Stimulated activated CD4-positive, alpha-beta T cell treated with anti-CD3 and anti-CD28 coated beads, Interleukin-12 subunit alpha, Interleukin-12 subunit beta, amount 100 ng/mL, for 4 hours (primary cell): ENCODE measurements at regions not wholly inside any gene's neighbourhood (a gene's known extent, or its start where the extent isn't known, plus 50 kb on each side); places are given as distances from the start of the nearest gene placed in this dataset.
"Not testable (repeated sequence)": the region's sequence is repeated elsewhere in the genome, so short reads cannot be mapped to it uniquely, and the experiment has no call there.

Experiments used
- DNase-seq: peaks from one replicate; pipeline ENCODE4 v3.0.0-alpha.2; 2020

GRCh38 chr14:106304271-106304670, 777.9 kb downstream of the TMEM121 start:
- no peak for DNase-seq

GRCh38 chr14:106308839-106309389, 782.5 kb downstream of the TMEM121 start:
- DNase-seq, result peak; percentile 73

DNA sequence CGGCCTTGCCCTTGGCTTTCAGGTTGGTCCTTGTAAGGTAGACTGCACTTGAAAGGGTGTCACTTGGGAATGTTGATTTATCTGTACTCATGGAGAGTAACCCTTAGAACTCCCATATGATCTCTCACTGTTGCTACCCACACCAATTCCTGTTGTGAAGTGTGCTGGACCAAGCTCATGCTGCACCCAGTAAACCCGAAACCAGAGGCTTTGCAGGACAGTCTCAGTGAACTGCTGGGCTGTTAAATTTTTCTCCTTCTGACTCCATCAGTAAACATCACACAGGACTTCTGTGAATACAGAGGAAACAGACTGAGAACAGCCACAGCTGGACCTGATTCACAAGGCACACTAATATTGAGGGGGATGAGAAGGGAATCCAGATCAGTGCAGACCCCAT, 783.0 kb downstream of the TMEM121 start:
- no peak for DNase-seq

DNA sequence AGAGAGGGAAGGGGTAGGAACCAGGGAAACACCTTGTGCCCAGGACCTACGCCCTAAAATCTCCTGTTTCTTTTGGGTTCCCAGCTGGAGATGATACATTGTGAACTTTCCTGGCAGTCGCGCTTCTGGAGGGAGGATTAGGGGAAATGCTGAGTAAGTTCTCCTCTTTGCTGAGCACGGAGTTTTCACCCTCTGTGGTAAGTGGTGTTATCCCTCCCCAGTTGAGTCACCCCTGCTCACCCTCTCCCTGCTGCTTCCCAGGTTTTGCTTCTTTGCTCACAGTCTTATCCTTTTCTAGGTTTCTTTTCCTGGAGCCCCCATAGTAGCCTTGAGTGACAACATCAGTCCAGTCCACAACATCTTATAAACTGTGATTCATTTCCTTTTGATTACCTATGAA, 789.1 kb downstream of the TMEM121 start:
- no peak for DNase-seq

- no peak for DNase-seq
Measured at GRCh38 chr14:106317593-106317992, 791.2 kb downstream of the TMEM121 start.

GRCh38 chr14:106318700-106319099, 792.3 kb downstream of the TMEM121 start:
- DNase-seq, result peak; percentile 31

GRCh38 chr14:106323970-106324369, 797.6 kb downstream of the TMEM121 start:
- peak; percentile 31 for DNase-seq

GRCh38 chr14:106327234-106327633, 800.9 kb downstream of the TMEM121 start:
- DNase-seq, result no peak

DNA sequence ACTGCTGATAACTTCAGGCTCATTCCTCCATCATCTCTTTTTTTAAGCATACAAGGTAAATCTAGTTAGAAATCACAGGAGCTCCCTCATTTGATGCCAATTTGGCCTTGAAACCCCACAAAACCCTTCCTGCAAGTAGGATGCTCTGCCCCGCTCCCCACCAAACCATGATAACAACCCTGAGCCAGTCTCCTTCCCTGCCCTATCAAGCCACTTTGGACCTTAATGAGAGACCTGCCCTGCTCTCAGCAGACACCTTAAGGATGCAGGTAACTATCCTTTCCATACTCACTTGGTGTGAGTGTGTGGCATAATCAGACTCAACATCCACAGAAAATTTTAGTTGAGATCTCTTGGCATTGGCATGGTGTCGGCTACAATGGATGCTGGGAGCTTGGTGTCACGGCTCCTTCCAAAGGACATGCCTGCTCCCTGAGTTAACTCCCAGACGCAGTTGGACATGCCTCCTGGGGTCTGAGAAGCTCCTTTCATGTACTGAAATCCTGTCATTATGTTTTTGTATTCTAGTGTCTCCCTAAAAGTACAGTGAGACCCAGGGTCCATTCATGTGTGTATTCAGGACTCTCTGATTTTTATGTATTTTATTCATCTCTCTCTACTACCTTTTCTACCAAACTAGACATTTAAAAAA, 801.4 kb downstream of the TMEM121 start:
- not testable (repeated sequence) for DNase-seq

- DNase-seq, result not testable (repeated sequence)
Measured at GRCh38 chr14:106329243-106329642, 802.9 kb downstream of the TMEM121 start.

DNA sequence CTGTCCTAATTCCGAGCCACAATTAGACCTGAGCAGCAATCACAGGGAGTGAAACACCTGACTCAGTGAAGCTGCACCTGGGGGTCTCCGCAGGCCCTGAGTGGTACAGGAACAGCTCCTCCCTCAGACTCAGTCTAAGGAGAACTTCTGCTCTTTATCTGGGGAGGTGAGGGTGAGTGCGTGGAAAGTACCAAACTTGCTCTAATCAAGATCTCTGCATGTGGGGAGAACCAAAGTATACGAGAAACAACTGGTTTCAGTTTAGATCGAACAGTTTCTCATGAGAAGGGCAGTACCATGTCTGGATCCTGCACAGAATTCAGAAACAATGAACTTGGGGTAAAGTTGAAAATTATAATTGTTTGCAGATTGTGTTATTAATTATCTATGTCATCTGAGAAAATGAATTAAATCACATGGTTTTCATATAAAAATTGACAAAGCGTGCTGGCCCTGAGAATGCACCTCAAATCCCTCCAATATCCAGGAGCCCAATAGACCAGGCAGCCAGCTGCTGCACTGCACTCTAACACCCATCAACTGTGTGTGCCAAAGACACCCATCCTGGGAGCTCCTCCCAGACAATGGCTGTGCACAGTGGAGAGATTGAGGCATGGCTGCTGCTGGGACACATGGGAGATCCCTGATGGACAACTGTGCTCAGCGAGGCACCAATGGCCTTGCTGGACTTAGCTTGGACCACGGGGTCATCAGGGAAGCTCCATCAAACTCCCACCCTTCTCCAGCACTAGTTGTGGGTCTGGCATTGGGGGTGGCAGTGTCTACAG, 803.8 kb downstream of the TMEM121 start:
- not testable (repeated sequence) for DNase-seq

- peak; percentile 89 for DNase-seq
Measured at GRCh38 chr14:106334428-106335109, 808.2 kb downstream of the TMEM121 start.

- DNase-seq, result not testable (repeated sequence)
Measured at GRCh38 chr14:106335110-106335429, 808.7 kb downstream of the TMEM121 start.

DNA sequence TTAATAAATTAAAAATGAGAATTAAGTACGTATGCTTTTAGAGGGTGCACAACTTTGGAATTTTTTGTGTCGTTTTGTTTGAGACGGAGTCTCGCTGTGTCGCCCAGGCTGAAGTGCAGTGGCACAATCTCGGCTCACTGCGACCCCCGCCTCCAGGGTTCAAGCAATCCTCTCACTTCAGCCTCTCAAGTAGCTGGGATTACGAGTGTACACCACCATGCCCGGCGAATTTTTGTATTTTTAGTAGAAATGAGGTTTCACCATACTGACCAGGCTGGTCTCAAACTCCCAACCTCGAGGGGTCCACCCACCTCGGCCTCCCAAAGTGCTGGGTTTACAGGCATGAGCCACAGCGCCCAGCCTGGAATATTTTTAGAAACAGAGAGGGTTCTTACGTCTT, 812.4 kb downstream of the TMEM121 start:
- DNase-seq, result not testable (repeated sequence)

GRCh38 chr14:106340658-106341057, 814.3 kb downstream of the TMEM121 start:
- DNase-seq, result not testable (repeated sequence)

DNA sequence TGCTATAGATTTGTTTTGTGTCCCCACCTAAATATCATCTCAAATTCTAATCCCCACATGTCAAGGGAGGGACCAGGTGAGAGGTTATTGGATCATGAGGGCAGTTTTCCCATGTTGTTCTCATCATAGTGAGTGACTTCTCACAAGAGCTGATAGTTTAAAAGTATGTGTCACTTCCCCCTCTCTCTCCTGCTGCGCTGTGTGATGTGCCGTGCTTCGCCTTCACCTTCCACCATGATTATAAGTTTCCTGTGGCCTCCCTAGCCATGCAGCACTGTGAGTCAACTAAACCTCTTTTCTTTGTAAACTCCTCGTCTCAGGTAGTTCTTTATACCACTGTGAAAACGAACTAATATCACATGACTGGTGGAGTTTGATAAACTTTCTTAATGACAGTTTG, 814.8 kb downstream of the TMEM121 start:
- DNase-seq, result not testable (repeated sequence)

GRCh38 chr14:106343626-106344025, 817.2 kb downstream of the TMEM121 start:
- no peak for DNase-seq

- DNase-seq, result not testable (repeated sequence)
Measured at GRCh38 chr14:106344065-106344614, 817.8 kb downstream of the TMEM121 start.

DNA sequence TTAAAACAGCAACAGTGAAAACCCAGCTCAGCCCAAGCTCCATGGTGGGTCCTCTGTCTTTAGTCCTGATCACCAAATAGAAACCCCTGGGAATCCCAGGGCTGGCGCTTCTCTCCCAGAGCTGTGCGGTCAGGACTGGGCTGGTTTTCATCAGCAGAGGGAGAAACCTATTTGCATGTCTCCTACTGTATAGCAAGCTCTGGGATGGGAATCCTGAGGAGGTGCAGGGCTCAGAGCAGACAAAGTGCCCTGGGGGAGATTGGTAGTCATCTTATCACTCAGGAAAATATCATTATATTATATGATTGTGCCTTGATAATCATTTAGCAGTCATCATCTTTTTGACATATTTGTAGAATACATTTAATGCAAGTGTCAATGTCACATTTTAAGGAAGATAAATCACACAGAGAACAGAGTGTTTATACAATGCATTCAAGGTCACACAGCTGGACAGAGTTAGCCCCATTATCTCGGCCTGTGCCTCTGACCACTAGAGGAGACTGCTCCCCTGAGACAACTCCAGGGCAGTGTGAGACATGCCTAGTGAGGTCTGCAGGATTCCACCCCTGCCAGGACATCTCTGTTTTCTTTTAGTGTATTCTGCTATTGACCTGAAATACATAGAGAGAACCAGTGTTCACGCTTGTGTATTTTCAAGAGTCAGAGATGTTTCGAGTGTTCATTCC, 818.6 kb downstream of the TMEM121 start:
- not testable (repeated sequence) for DNase-seq

- DNase-seq, result no peak
Measured at GRCh38 chr14:106346084-106346483, 819.7 kb downstream of the TMEM121 start.

GRCh38 chr14:106346534-106347290, 820.3 kb downstream of the TMEM121 start:
- DNase-seq, result no peak

- no peak for DNase-seq
Measured at GRCh38 chr14:106347291-106347778, 821.0 kb downstream of the TMEM121 start.
